Sciatic nerve (tissue), 2 donors: ENCODE measurements at regions not wholly inside any gene's neighbourhood (a gene's known extent, or its start where the extent isn't known, plus 50 kb on each side); places are given as distances from the start of the nearest gene placed in this dataset.
"Not testable (repeated sequence)": the region's sequence is repeated elsewhere in the genome, so short reads cannot be mapped to it uniquely, and the experiment has no call there.

Experiments
- ATAC-seq: fragments of 200-7000 bp; cut with Tn5 transposase; one replicate; pipeline ENCODE4 v1.9.1; 2020; ENCODE audit warnings: mild to moderate bottlenecking, moderate library complexity
- DNase-seq: peaks from one replicate; pipeline ENCODE4 v3.0.0-alpha.2; 2020; ENCODE audit warnings: low spot score
- intact Hi-C: fragments of 100-400 bp; cut with DNase I; formaldehyde crosslinking; loops from one replicate; pipeline ENCODE4 v1.14.2; 2022
- donor health status: DM: no; HTN: no; CAD: no.
- donor health status: DM: no; HTN: no; CAD: no.

DNA sequence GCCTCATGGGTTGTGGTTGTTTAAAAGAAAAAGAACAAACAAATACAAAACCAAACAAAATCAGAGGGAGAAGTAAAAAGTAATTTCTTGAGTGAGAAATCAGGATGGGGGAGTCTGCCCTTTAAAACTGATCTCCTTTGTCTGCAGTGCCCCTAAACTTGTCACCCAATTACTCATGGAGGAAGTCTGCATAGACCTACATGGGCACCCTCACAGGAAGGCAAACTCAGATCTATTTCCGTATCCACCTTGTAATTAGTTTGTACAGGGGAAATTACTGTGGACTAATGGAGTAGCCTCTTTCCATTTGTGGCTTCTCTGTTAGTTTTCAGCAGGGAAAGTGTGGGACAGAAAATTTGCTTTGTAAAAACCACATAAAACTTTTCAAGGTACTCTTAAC is 600.4 kb downstream of the ADGRL2 start:
- no peak for ATAC-seq
- intact Hi-C loops = no loop called here
- DNase-seq = no peak

DNA sequence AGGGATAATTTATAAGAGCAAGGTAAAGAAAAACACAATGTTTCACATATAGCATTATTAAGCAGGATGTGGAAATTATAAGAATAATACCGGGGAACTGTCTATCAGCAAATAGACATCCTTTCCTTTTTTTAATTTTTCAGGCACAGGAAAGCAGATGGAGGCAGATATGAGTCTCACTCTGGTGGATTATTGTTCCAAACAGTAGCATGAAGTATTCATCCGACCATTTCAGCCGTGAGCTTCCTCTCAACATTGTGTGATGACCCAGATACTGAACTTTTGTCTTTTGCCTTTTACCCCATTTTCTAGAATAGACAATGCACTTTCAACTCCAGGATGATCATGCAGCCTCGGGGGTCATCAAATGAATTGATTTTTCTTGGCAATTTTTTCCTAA is 599.8 kb downstream of the ADGRL2 start:
- DNase-seq (no peak), ATAC-seq (no peak)
- intact Hi-C loops = no loop called here

DNA sequence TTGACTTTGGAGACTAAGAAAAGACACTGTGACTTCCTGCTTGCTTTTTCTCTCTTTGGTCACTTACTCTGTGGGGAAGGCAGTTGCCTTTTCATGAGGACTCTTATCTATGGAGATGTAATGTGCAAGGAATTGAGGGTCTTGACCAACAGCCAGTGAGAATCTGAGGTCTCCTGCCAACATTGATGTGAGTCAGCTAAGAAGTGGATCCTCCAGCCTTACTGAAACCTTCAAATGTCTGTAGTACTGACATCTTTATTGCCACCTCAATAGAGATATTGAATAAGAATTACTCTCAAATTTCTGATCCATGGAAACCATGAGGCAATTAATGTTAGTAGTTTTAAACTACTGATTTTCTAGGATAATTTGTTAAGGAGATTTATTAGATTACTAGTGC is 598.4 kb downstream of the ADGRL2 start:
- DNase-seq (no peak), ATAC-seq (no peak)
- intact Hi-C loops = no loop called here

DNA sequence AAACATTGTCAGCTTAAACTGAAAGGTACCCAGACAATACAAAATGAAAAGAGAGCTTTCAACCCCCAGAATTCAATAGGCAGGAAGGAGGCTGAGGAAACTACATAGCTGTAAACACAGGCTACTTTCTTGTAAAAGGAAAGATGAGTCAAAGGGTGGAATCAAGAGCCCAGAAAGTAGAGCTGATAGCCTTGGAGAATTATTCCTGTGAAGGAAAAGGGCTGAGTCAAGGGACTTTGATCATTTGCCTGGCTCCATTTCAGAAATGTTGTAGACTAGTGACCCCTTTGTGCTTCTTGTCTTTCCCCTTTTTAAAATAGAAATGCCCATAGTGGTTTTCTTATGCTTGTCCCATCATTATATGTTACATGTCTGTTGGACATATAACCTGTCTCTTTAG is 597.6 kb downstream of the ADGRL2 start:
- ATAC-seq = no peak
- intact Hi-C loops = no loop called here
- DNase-seq = no peak

DNA sequence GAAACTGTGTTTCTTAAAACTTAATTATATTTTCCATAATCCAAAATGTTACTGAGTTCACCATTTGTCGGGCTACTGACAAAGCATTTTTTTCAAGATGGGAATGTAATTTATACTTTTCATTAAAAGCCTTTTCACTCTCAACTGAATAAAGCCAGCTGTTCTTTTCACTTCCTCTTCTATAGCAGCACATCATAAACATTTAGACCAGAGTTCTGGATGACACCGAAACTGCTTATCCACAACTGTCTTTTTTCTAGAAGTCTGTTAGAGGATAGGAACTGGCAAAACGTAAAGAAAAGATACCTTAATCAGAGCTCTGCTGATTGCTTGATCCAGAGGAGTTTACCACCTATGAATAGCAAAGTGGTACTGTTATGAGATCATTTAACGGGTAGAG is 594.7 kb downstream of the ADGRL2 start:
- intact Hi-C loops = no loop called here
- DNase-seq = no peak
- ATAC-seq = no peak

DNA sequence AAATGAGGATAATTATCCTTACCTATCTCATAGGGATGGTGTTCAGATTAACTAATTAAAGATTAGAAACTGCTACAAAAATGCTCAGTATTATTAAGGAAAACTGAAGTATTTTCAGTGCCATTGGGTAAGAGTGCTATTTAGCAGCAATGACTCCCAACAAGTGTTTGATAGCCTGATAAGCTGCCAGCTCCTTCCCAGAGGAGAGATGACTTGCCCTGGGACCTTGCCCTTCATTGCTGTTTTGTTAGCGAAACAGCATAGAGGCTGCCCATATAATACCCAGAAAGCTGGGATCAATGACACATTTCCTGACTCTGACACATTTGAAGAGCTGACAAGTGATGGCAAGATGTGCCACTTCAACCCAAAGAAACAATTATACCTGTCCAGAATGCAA is 592.2 kb downstream of the ADGRL2 start:
- intact Hi-C loops = no loop called here
- ATAC-seq (no peak), DNase-seq (no peak)

DNA sequence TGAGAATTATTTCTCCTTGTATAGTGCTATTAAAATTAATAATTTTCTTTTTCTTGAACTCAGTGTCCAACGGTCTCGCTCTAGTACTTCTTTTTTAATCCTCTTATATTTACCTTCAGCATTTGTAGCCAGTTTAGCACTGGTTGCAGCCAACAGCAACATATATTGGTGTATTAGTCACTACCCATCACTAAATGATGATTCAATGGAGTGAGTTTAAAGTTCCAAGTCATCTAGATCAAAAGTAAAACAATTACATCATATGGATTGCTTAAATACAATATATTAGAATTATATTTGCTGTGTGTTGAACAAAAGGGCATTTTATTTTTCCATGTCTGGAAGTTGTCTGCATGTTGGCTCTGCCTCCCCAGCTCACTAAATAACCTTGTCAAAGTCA is 591.8 kb downstream of the ADGRL2 start:
- ATAC-seq (no peak), DNase-seq (no peak)
- intact Hi-C loops = no loop called here

DNA sequence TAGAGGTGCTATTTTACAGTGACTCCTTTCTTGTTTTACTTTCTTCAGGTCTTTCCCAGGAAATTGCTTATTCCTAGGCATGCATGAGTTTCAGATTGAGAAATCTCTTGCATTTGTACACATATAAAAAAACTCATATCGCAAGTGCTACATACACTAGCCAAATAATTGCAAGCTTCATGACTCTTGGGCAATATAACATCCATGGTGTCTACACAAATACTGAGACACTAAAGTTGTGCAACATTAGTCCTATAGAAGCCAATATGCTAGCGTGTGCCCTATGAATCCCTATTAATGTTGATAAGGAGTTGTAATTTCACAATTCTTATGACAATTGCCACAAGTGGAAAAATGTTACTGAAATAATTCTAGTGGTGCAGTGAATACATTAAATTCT is 591.0 kb downstream of the ADGRL2 start:
- intact Hi-C loops = no loop called here
- ATAC-seq (no peak), DNase-seq (no peak)

DNA sequence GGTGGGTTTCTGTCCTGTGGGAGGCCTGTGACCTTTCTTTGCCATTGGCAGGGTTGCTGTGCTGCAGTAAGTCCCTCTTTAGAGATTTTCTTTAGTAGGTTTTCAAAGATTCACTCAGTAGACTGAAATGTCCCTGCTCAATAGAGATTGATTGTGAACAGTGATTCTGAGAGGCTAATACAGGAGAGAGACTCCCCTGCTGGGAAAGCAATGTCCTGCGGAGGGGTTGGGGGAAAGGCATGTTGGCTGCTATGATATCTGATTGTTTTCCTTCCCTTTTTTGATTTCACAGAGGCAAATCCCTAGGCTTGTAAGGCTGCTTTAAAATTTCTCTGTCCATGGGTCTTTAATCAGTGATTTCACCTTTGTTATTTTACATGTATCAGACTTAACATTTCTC is 589.9 kb downstream of the ADGRL2 start:
- ATAC-seq (no peak), DNase-seq (no peak)
- intact Hi-C loops = no loop called here

DNA sequence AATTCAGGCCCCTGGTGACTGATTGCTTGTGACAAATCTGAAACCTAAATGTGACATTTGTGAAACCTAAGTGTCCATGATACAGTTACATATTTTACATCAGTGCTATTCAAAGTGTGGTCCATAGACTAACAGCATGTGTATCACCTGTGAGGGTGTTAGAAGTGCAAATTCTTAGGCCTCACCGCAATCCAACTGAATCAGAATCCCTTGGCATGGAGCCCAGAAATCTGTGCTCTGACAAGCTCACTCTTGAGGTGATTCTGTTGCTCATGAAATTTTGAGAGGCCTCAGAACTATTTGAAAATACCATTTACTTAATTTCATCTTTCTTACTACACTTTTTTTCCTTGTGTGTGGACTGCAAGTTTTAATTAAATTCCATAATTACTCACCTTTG is 587.9 kb downstream of the ADGRL2 start:
- intact Hi-C loops = no loop called here
- ATAC-seq (no peak), DNase-seq (no peak)

DNA sequence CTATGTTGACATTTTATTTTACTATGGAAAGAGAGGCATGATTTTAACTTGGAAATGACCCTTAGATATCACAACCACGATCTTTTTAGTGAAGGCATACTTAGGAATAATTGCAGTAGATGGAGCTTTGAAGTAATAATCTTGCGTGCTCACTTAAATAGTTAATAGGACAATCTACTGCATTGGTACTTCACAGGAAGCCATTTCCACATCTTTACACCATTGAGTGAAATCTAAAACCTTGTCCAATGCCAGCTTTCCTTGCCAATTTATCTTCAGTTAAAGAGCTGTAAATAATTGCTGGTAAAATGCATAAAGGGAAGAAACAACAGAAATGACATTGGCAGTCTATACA is 586.3 kb downstream of the ADGRL2 start:
- intact Hi-C loops = no loop called here
- DNase-seq = no peak
- ATAC-seq = no peak

DNA sequence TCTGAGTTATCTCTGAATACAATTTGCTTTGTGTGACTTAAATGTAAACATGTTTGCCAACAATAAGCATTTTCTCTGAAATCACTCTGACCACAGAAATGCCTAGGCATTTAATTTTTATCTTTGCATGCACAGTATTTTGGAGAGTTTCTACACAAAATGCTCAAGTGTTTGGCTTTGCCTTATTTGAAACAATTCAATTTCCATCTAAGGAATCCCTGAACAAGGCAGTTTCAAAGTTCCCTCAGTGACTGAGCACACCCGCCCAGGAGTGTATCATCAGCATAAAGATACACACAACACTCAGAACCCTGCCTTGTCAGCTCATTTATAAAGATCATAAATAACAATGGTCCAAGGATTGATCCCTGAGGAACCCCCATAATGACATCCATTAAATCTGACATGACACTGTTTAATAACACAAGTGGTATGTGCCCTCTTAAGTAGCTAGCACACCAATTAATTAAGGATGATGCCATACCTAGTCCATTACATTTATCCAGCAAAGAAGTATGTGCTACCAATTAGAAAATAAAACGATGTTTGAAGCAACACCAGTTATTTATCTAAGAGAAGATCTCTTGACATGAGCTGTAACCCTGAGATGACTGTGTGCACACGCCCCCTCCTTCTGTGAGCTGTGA is 585.8 kb downstream of the ADGRL2 start:
- no peak for ATAC-seq

DNA sequence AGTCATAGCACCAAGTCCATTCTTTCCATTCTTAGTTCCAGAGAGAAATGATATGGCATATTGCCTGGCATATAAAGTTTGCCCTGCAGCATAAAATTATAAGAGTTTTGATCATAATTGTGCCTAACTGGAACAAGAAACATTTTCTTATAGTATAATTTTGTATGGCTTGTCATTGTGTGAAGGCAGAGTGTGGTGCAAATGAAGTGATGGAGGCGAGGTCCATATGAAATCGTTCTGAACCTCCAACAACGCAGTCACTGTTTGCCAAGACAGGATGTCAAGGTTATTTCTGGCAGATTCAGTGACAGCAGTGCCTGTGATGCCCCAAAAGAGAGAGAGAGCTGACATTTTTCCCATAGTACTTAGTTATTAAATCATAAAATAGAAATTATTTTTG is 584.0 kb downstream of the ADGRL2 start:
- no peak for DNase-seq
- intact Hi-C loops = no loop called here
- ATAC-seq = no peak

More for the DNA sequence above, 585.8 kb downstream of the ADGRL2 start:
- no peak for DNase-seq
- intact Hi-C loops = no loop called here

DNA sequence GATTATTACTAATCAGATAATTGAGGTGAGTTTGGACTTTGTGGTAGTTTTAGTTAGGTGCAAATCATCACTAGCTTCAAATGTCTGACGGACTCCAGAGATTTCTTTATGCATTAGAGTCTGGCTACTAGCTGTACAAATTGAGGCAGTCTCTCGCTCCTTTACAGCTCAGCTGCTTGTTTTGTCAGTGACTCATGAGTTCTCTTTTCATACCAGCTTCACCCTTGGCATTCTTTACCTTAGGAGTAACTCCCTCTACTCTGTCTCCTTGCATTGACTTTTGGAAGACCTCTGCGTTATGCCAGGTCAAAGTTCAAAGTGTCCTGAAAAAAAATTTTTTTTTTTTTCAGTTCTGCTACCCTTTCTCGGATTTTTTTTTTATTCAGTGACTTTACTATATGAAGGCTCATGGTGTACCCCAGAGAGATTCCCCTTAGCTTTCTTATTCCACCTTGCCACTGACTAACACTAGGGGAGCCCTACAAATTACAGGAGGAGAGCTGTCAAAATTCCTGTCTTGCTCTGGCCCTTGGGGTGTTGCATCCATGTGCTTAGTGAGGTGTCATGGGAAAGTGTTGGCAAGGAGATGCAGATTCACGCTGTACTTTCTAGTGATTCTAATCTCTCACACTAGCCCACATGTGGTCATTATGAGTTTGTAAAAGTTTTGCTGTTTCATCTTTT is 576.6 kb downstream of the ADGRL2 start:
- intact Hi-C loops = no loop called here
- ATAC-seq = no peak
- DNase-seq = no peak

DNA sequence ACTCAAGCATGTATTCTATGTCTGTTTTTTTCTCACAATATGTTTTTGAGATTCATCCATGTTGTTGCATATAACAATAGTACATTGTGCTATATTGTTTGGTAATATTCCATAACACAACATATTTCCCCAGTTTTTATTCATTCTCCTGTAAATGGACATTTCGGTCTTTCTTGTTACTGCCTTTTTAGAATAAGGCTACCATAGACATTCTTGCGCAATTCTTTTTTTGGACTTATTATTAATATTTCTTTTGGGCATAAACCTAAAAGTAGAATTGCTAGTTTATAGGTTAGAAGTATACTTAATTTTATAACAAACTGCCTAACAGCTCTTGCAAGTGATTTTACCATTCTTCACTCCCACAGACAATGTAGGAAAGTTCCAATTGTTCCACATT is 573.0 kb downstream of the ADGRL2 start:
- DNase-seq (no peak), ATAC-seq (no peak)
- intact Hi-C loops = no loop called here

DNA sequence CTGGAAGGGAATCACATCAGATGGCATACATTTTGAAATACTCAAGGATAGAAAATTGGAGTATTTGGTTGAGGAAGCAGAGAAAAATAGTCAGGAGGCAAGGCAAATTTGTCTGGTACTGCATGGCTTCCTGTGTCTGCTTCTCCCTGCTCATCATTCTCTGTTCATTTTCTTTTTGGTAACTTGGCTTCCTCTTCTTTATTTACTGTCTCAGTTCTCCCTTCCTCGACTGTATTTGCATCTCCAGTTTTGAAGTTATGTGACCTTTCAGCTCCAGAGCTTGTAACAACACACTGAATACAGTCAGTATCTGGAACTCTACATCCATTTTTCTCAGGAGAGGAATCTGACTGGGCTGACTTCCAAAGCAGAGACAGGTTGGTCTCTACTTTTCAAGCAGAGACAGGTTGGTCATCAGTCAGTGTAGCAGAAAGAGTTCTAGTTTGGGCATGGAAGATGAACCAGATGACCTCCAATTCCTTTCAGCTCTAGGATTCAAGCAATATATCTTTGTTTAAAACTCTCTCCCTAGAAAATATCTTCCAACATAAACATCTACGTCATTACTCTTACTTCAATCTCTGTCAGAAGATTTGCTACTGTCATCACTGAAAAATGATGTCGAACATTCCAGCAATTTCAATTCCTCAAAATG is 571.2 kb downstream of the ADGRL2 start:
- intact Hi-C loops = no loop called here
- ATAC-seq (no peak), DNase-seq (no peak)

DNA sequence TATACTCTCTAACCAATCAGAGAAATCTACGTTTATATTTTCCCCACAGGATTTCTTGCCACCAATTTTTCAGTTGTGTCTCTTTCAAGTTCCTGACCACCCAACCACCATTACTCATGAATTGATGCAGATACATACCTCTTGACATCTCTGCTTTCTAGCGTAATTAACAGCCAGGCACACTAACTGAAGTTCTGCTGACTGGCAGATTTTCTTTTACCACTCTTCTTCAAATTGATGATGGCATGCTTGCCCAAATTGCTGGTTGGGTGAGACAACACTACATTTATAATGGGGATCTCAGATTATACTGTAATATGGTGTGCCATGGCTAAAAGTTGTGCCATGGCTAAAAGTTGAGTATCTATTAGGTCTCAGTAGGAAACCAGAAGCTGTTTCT is 566.7 kb downstream of the ADGRL2 start:
- intact Hi-C loops = no loop called here
- no peak for DNase-seq
- ATAC-seq = no peak

DNA sequence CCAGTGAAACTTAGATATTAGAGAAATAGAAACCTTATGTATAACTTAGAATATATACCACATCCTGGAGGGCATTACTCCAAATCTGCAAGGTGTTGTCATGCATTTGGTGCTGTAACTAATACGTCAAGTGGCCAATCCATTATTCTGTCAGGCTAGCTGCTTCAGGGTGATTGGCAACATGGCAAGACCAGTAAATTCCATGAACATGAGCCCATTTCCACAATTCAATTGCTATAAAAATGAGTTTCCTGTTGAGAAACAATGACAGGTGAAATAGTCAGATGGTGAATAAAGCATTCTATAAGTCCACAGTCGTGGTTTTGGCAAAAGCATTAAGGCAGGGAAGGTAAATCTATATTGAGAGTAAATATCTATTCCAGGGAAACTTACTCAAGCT is 566.0 kb downstream of the ADGRL2 start:
- ATAC-seq = no peak
- intact Hi-C loops = no loop called here
- DNase-seq = no peak

DNA sequence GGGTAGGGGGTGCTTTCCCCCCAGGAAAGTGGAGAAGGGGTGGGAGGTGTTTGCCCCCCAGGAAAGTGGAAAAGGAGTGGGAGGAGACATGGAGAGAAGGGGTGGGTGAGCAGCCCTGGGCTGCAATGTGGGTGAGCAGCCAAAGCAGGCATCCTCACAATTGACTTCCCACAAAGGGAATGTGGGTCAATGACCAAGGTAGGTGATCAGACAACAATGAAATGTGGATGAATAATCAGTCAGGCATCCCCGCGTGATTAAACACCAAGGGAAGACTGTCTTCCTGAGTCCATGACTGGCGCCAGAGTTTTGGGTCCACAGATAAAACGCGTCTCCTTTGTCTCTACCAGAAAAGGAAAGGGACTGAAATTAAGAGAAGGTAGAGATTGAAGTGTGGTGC is 558.8 kb downstream of the ADGRL2 start:
- ATAC-seq, intact Hi-C loops, DNase-seq: not testable (repeated sequence)

DNA sequence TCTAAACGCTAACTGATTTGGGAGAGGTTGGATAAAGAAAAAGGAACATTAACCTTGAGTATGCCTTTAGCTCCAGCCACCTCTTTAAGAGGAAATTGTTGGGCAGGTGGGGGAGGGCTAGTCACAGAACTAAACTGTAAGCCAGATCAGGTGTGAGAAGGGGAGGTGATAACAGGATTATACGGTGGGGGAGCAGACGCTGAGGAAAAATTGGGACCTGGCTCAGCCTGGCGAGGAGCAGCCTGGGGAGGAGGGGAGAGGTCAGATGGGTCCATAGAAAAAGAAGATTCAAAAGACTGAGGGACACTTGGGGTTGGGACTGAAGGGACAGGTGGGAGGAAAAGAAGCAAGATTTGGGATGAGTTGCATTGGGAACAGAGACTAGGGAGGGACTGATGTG is 558.0 kb downstream of the ADGRL2 start:
- ATAC-seq, intact Hi-C loops, DNase-seq: not testable (repeated sequence)

DNA sequence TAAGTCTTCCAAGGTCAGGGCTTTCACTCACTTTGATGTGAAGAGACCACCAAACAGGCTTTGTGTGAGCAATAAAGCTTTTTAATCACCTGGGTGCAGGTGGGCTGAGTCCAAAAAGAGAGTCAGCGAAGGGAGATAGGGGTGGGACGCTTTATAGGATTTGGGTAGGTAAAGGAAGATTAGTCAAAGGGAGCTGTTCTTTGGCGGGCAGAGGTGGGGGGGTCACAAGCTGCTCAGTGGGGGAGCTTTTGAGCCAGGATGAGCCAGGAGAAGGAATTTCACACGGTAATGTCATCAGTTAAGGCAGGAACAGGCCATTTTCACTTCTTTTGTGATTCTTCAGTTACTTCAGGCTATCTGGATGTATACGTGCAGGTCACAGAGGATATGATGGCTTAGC is 553.8 kb downstream of the ADGRL2 start:
- ATAC-seq, intact Hi-C loops, DNase-seq: not testable (repeated sequence)
